GM23248 (cell line): ENCODE measurements at regions not wholly inside any gene's neighbourhood (a gene's known extent, or its start where the extent isn't known, plus 50 kb on each side); places are given as distances from the start of the nearest gene placed in this dataset.
"Not testable (repeated sequence)": the region's sequence is repeated elsewhere in the genome, so short reads cannot be mapped to it uniquely, and the experiment has no call there.

Source experiments
- EZH2 ChIP-seq: fragments of 200-600 bp; sonication (generic); IDR thresholded peaks from 2 replicates; pipeline ENCODE4 v1.6.1; 2018; ENCODE audit warnings: antibody characterized with exemption, mild to moderate bottlenecking; ENCODE audit not compliant: insufficient read depth, poor library complexity, severe bottlenecking
- EZH2phosphoT487 ChIP-seq: fragments of 200-600 bp; sonication (generic); IDR thresholded peaks from 2 replicates; pipeline ENCODE4 v1.6.1; 2018; ENCODE audit warnings: antibody characterized with exemption, moderate library complexity, mild to moderate bottlenecking, low read depth; ENCODE audit not compliant: insufficient read depth

GRCh38 chr17:70752461-70752860, 583.1 kb downstream of the KCNJ2 start:
- TF ChIP-seq EZH2, EZH2phosphoT487: not testable (repeated sequence)
